Body of pancreas (tissue), 4 donors: ENCODE measurements at regions not wholly inside any gene's neighbourhood (a gene's known extent, or its start where the extent isn't known, plus 50 kb on each side); places are given as distances from the start of the nearest gene placed in this dataset.

ENCODE experiments used
- POLR2A ChIP-seq, 3 donors: fragments of 450-650 bp; IDR thresholded peaks; one replicate each; pipeline ENCODE4 v1.6.1; 2016; ENCODE audit warnings: antibody characterized with exemption in 3 of 3, mild to moderate bottlenecking in 2 of 3
- TF ChIP-seq, protein P1 (sequence below), 7 experiments: fragments of 450-650 bp in 4 of 7; fragments of 200-600 bp in 3 of 7; sonication (generic) in 3 of 7; IDR thresholded peaks; one replicate each; pipeline ENCODE4 v1.5.1; 2016 to 2019; ENCODE audit warnings: antibody characterized with exemption in 7 of 7

DNA sequence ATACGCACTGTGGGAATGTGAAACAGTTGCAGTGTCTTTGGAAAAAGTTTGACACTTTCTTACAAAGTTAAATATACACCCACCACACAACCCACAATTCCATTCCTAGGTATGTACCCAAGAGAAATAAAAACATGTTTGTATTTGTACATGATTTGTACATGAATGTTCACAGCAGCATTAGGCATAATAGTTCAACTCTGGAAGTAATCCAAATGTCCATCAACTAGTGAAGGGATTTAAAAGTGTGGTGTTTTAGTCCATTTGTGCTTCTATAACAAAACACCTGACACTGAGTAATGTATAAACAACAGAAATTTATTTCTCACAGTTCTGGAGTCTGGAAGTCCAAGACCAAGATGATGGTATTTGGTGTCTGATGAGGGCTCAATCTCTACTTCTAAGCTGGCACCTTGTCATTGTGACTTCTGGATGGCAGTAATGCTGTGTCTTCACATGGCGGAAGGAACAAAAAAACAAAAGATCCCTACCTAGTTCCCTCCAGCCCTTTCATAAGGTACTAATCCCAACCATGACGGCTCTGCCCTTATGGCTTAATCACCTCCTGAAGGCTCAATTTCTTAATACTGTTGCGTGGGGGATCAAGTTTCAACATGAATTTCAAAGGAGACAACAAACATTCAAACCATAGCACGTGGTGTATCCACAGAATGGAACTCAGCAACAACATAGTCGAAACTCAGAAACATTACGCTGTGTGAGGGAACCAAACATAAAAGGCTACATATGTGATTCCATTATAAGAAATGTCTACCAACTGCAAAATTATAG, 120.5 kb downstream of the AQP9 start:
- TF ChIP-seq POLR2A (IDR thresholded peaks at IDR 0.05): no peak
- TF ChIP-seq, protein P1, sequence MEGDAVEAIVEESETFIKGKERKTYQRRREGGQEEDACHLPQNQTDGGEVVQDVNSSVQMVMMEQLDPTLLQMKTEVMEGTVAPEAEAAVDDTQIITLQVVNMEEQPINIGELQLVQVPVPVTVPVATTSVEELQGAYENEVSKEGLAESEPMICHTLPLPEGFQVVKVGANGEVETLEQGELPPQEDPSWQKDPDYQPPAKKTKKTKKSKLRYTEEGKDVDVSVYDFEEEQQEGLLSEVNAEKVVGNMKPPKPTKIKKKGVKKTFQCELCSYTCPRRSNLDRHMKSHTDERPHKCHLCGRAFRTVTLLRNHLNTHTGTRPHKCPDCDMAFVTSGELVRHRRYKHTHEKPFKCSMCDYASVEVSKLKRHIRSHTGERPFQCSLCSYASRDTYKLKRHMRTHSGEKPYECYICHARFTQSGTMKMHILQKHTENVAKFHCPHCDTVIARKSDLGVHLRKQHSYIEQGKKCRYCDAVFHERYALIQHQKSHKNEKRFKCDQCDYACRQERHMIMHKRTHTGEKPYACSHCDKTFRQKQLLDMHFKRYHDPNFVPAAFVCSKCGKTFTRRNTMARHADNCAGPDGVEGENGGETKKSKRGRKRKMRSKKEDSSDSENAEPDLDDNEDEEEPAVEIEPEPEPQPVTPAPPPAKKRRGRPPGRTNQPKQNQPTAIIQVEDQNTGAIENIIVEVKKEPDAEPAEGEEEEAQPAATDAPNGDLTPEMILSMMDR (IDR thresholded peaks at IDR 0.05): no peak
